Activated CD4-positive, alpha-beta T cell treated with anti-CD3 and anti-CD28 coated beads, Interleukin-2, Interleukin-6, amounts not matched to agents 100 ng/mL and 50 ng/mL, durations not matched to agents 16 hours and 8 hours (primary cell): ENCODE measurements at regions not wholly inside any gene's neighbourhood (a gene's known extent, or its start where the extent isn't known, plus 50 kb on each side); places are given as distances from the start of the nearest gene placed in this dataset.

Source experiments
- DNase-seq: peaks from one replicate; pipeline ENCODE4 v3.0.0-alpha.2; 2020

DNA sequence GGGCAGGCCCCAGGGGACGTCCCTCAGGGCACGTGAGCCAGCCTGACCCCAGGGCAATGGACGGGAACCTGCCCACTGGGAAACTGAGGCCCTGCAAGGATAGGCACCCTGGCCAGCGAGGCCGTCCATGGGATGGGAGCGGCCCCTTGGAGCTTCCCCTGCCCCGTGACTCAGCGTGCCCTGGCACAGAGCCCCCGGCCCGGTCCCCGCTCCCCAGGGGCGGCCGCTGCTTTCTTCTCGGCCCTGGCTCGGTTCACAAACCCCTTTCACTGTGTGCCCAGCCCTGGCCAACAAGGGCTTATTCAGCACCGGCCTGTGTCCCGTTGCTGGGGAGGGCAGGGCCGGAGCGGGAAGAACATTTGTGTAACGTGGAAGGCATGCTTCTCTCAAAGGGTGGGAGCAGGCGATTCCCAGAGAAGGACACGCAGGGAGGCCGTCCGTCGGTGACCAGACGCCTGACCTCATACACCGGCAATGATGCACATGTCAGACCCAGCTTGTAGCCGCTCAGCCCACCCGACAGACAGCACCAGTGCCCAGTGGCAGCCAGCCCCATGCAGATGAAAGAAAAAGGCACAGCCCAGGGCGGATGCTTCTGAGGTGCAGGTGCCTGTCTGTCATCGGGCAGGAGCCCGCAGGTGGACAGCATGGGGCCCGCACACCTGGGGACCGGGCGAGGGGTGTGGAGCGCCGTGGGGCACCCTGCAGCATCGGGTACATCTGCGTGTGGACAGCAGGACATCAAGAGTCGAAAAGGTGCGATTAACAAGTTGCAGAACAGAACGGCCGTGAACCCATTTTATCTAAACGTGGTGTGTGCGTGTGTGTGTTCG lies 94.5 kb downstream of the PDGFA start:
- DNase-seq = no peak

- DNase-seq = no peak
Measured at GRCh38 chr7:425794-426188, 93.9 kb downstream of the PDGFA start.

GRCh38 chr7:426510-426909 lies 93.1 kb downstream of the PDGFA start:
- DNase-seq = no peak

DNA sequence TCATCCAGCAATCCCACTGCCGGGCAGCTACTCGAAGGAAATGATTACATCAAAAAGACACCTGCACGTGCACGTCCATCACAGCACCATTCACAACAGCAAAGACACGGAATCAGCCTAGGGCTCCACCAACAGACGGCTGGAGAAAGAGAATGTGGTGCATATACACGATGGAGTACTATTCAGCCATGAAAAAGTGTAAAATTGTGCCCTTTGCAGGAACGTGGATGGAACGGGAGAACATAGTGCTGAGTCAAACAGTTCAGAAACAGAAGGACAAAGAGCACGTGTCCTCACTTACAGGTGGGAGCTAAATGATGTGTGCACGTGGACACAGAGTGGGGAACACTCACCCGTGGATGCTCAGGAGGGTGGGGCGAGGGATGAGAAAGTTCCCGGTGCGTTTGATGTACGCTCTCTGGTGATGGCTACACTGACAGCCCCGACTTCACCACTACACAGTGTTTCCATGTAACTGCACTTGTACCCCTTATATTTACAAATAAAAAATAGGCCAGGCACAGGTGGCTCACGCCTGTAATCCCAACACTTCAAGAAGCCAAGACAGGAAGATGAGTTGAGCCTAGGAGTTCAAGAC lies 92.0 kb downstream of the PDGFA start:
- DNase-seq = no peak

GRCh38 chr7:428387-428786 lies 91.3 kb downstream of the PDGFA start:
- DNase-seq = no peak

DNA sequence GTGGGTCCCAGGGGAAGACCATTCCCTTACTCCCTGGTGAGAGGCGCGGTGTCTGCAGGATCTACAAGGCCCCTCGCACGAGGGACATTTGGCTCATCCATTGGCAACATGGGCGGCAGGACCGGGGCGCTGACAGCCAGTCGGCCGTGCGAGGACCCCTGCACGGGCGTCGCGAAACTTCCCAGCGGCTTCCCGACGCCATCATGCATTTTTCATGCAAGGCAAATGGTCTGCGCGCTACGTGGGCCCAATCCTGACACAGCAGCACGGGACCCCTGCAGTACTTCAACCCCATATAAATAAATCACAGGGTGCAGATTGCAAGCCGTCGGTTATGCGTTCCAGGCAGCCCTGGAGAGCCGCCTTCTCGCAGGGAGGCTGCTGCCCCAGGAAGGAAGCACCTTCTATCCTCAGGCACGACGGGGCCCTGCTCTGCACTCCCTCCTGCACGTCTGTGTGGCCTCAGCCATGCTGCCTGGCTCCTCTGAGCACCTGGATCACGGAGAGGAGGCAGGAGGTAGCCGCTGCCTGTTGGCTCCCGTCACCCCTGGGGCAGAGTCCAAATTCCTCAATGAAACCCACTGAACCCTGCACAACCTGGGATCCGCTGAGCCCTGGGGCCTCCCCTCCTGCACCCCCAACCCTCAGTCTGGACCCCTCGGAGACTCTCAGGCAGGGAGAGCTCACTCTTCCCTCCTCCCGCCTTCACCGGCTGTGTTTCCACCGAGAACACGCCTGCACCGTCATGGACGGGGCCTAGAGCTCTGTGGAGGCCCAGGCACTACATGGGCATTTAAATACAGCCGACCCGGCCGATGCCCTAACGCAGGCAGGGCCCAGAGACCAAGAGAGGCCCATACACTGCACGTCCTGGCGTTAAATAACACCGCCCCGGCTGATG lies 90.5 kb downstream of the PDGFA start:
- no peak for DNase-seq

- no peak for DNase-seq
Measured at GRCh38 chr7:429828-430180, 89.8 kb downstream of the PDGFA start.

DNA sequence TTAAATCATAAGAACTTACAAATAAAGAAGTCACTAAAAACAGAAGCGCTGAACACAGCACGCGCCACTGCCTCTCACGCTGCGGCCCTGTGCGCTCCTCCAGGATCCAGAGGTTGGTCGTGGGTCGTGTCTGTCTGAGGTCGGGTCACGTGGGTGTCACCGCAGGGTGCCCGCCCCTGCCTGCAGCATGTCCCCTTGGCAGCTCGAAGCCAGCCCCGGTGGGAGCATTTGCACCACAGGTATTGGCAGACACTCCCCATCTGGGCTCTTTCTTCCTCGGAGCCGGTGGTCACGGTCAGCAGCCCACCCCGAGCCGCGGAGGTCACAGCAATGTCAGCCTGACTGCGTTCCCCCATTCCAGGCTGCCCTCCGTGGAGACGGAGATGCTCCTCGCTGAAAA lies 88.6 kb downstream of the PDGFA start:
- DNase-seq = no peak

DNA sequence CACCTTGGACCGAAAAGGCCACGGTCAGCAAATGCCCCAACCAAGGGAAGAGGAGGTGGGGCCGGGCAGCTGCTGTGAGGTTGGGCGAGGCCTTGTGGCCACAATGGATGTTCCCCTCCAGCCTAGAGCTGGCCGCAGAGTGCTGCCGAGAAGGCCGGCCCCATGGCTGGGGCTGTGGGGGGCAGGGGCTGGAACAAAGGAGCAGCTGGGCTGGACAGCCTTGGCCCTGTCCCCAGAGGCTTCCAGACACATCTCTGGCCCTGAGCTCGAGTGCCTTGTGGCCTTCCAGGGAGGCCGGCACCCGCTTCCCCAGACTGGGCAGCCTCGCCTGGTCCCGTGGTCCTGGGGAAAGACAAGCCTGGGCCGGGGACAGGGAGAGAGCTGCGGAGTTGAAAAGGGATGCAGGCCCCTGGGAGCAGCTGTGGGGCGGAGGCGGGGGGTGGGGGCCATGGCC lies 88.0 kb downstream of the PDGFA start:
- DNase-seq = no peak

- no peak for DNase-seq
Measured at GRCh38 chr7:432256-432655, 87.4 kb downstream of the PDGFA start.

- no peak for DNase-seq
Measured at GRCh38 chr7:432933-433332, 86.7 kb downstream of the PDGFA start.

DNA sequence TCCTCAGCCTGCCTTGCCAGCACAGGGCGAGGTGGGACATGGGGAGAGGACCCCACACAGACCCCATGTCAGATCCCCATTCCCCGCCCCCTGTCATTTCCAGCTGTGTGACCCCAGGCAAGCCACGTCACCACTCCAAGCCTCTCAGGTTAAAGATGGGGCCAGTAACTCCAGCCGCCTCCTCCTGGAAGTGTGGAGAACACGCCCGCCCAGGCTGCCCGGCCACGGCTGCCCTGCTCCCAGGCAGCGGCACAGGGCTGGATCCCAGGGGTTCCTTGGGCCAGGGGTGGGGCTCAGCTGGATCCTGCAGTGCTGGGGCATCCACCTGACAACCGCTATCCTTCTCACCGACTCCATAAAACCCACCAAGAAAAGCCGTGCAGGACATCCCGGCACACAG lies 86.1 kb downstream of the PDGFA start:
- DNase-seq = no peak

DNA sequence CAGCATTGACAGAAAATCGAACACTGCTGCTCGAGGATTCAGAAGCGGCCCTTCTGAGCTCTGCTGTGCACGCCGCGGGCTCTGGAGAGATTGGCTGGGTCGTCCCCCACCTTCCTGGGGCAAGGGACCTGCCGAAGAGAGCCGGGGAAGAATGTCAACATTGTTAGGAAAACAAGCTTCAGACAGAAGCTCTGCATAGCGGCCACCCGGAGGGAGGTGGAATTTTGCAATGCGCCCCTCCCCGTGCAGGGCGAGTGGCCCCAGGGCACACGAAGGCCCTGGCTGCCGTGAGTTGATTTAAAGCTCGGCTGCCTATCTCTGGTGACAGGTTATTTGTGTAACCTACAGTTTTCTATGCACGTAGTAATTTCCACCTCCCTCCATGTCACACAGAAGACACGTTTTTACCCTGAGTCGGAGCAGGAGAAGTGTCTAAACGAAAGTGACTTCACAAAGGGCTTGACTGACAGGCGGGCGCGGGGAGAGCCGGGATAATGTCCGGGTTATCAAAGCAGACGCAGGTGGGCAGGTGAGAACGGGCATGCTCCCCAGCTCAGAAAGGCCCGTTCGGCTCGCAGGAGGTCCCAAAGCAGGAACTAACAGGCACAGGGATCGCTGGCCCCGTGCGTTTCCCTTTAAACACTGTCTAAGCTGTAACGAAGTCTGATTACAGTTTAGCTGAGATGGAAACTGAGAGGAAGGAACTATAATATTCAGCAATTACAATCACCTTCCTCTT lies 84.6 kb downstream of the PDGFA start:
- DNase-seq = no peak

DNA sequence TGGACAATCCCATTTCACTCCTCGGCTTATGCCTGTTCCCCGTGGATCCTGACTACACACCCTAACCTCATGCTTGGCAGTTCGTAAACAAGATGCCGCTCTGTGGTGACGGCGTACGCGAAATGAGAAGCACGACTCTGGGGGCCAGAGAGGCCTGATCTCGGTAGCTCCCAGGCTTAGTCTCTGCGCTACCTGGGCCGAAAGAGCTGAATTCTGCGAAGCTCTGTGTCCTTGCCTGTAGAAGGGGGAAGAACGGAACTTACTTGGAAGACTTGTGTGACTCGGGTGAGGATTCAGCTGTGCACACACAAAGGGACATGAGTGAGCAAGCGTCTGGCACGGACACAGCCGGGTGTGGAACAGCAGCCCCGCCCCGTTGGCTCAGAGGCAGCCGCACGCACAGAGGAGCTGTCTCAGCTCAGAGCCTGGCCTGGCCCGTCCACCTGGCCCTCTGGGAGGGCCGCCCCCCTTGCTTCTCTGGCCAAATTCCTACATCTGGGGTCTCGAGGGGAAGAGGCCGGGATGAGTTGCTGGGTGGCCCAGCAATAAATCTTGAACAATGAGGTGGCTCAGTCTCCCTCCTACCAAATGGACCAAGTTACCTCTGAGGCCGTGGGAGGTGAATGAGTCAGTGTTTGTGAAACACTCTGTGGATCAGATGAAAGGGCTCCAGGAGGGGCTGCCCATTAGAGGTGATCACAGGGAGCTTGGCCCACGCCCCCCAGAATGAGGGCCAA lies 83.8 kb downstream of the PDGFA start:
- no peak for DNase-seq

DNA sequence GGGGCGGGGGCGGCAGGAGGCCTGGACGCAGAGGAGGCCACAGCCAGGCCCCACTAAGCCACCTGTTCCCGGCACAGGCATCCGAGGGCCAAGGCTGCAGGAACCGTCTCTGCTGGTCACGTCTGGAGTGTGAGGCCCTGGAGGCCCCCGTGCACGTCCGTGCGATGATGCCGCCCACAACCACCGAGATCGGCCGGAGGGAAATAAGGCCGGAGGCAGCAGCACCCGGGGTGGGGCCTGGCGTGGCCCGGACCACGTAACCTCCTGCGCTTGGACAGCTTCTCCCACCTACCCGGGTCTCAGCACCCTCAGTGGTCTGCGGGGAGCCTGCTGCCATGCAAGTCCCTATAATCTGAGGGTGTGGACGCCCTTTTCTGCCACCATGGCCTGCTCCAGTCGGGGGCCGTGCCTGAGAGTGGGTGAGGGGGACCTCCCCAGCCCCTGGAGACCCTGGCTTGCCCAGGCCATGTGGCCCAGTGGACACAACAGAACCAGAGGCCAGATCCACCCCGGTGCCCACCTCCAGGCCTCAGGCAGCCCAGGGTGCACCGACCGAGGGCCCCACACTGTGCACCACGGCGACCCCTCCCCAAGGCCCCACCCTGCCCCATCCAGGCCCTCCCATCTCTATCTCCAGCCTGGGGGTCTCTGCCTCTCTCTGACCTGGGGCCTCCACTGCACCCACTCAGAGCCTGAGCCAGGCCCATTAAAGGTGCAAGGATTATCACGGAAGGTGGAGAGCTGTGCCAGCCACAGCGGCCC lies 83.1 kb downstream of the PDGFA start:
- DNase-seq = no peak

GRCh38 chr7:437329-438251 lies 82.1 kb downstream of the PDGFA start:
- DNase-seq = no peak

- DNase-seq = no peak
Measured at GRCh38 chr7:438361-438760, 81.3 kb downstream of the PDGFA start.

GRCh38 chr7:438916-439315 lies 80.7 kb downstream of the PDGFA start:
- no peak for DNase-seq

GRCh38 chr7:440059-440749 lies 79.4 kb downstream of the PDGFA start:
- no peak for DNase-seq
